ENCODE measurements at regions not wholly inside any gene's neighbourhood (a gene's known extent, or its start where the extent isn't known, plus 50 kb on each side); places are given as distances from the start of the nearest gene placed in this dataset.

DNA sequence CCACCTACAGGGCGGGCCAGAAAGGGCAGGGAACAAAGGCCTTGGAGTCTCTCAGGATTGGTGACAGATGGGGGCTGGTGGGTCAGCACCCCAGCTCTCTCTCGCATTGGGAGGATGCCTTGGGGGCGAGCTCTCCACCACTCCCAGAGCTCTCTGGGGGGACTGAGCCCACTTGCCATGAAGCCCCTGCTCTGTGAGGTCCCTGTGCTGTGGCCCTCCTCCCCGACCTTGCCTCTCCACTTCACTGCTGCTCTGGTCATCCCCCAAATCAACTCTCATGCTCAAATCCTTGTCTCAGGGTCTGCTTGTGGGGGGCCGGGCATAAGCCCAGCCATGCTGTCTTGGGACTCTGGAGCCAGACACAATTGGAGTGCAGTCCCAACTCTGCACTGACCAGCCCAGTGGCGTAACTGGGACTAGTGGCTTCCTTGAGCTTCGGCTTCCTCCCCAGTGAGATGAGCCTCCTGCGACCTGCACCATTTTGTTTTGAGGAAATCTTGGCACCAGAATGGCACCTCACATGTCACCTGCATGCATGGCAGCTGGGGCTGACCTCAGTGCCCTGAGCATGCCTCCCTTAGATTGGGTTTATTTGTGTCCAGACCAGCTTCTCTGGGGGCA, 184.5 kb downstream of the IRF8 start:
- no peak for DNase-seq (ENCODE audit: low spot score)
- no peaks in the 10 kb centered on the region for H3K36me3 ChIP-seq
- TF ChIP-seq EZH2phosphoT487 (IDR thresholded peaks at IDR 0.05) (no peak), EZH2 (IDR thresholded peaks at IDR 0.05) (no peak)
- TF ChIP-seq, protein P1, sequence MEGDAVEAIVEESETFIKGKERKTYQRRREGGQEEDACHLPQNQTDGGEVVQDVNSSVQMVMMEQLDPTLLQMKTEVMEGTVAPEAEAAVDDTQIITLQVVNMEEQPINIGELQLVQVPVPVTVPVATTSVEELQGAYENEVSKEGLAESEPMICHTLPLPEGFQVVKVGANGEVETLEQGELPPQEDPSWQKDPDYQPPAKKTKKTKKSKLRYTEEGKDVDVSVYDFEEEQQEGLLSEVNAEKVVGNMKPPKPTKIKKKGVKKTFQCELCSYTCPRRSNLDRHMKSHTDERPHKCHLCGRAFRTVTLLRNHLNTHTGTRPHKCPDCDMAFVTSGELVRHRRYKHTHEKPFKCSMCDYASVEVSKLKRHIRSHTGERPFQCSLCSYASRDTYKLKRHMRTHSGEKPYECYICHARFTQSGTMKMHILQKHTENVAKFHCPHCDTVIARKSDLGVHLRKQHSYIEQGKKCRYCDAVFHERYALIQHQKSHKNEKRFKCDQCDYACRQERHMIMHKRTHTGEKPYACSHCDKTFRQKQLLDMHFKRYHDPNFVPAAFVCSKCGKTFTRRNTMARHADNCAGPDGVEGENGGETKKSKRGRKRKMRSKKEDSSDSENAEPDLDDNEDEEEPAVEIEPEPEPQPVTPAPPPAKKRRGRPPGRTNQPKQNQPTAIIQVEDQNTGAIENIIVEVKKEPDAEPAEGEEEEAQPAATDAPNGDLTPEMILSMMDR (IDR thresholded peaks at IDR 0.05), result no peak
- peaks cover 9% of the 10 kb centered on the region for H3K4me1 Mint-ChIP-seq
- no peaks in the 10 kb centered on the region for H3K9me3 ChIP-seq (ENCODE audit: low read depth)
- no peak overlapping the region for H3K4me3 ChIP-seq
- no peaks in the 10 kb centered on the region for H3K4me1 ChIP-seq
- H3F3A ChIP-seq (ENCODE audit: low read depth), result no peaks in the 10 kb centered on the region
- no peaks in the 10 kb centered on the region for H3K36me3 Mint-ChIP-seq
- H3K27ac Mint-ChIP-seq, result no peak overlapping the region
- no peak overlapping the region for H2AFZ ChIP-seq (replicated peaks)
- no peak overlapping the region for H3K27ac ChIP-seq
- no peak overlapping the region for H3K4me2 ChIP-seq
- no peaks in the 10 kb centered on the region for H3K79me2 ChIP-seq (ENCODE audit: low read depth)
- H3K9me3 Mint-ChIP-seq, result no peaks in the 10 kb centered on the region
- H3K9ac ChIP-seq, result no peak overlapping the region
- no peak overlapping the region for H3K4me3 Mint-ChIP-seq
- H3K27me3 ChIP-seq, result no peaks in the 10 kb centered on the region
- peaks cover 27% of the 10 kb centered on the region for H3K27me3 Mint-ChIP-seq (ENCODE audit: insufficient read depth, low read depth)
- no peaks in the 10 kb centered on the region for H4K20me1 ChIP-seq (ENCODE audit: low read depth)

DNA sequence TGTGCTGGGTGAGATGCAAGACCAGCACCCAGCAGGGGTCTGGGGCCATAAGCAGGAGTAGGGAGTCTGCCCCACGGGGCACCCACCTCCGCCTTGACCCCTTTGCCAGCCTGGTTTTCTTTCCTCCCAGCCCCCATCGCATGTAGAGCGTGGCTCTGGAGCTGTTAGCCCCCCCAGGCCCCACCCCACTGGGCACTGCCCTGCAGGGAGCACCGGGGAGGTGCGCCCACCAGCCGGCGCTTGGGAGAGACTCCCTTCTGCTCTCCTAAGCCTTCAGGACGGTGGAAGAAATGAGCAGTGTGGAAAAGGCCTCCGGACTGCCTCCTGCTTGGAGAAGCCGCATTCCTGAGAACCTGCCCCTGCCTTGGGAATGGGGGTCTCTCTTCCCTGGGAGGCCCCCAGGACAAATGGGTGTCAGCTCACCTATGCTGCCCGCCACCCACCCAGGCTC, 186.2 kb downstream of the IRF8 start:
- no peaks in the 10 kb centered on the region for H3K9me3 ChIP-seq (ENCODE audit: low read depth)
- no peaks in the 10 kb centered on the region for H3K4me1 ChIP-seq
- no peaks in the 10 kb centered on the region for H3K36me3 Mint-ChIP-seq
- peaks cover 9% of the 10 kb centered on the region for H3K4me1 Mint-ChIP-seq
- H3K27ac Mint-ChIP-seq, result no peak overlapping the region
- no peaks in the 10 kb centered on the region for H3K36me3 ChIP-seq
- no peaks in the 10 kb centered on the region for H3F3A ChIP-seq (ENCODE audit: low read depth)
- no peak for DNase-seq (ENCODE audit: low spot score)
- no peaks in the 10 kb centered on the region for H3K27me3 ChIP-seq
- no peak overlapping the region for H3K27ac ChIP-seq
- no peaks in the 10 kb centered on the region for H3K9me3 Mint-ChIP-seq
- H3K4me3 ChIP-seq, result no peak overlapping the region
- no peaks in the 10 kb centered on the region for H3K79me2 ChIP-seq (ENCODE audit: low read depth)
- TF ChIP-seq EZH2 (IDR thresholded peaks at IDR 0.05) (no peak), EZH2phosphoT487 (IDR thresholded peaks at IDR 0.05) (no peak)
- TF ChIP-seq, protein P1 (IDR thresholded peaks at IDR 0.05), result no peak
- peaks cover 25% of the 10 kb centered on the region for H3K27me3 Mint-ChIP-seq (ENCODE audit: insufficient read depth, low read depth)
- H3K4me3 Mint-ChIP-seq, result no peak overlapping the region
- H3K9ac ChIP-seq, result no peak overlapping the region
- H2AFZ ChIP-seq (replicated peaks), result no peak overlapping the region
- no peaks in the 10 kb centered on the region for H4K20me1 ChIP-seq (ENCODE audit: low read depth)
- H3K4me2 ChIP-seq, result no peak overlapping the region

DNA sequence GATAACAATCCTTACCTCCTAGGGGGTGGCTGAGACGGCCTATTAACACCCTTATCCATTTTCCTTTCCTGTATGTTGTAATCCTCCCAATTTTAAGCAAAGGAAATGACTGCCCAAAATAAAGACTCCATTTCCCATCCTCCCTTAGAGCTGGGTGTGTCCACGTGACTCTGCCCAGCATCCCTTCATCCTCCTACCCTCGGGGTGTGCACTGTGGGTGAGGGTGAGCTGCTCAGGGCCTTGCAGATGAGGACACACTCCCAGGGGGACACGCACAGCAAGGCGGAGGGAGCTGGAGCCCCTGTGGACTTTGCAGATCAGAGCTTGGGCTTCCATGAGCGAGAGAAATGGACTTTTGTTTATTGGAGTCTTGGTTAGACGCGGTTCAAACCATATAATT, 186.8 kb downstream of the IRF8 start:
- Mint-ChIP-seq H3K36me3 (no peaks in the 10 kb centered on the region), H3K9me3 (no peaks in the 10 kb centered on the region), H3K4me3 (no peak overlapping the region), H3K27me3 (ENCODE audit: insufficient read depth, low read depth) (peaks cover 22% of the 10 kb centered on the region), H3K27ac (no peak overlapping the region), H3K4me1 (peaks cover 12% of the 10 kb centered on the region)
- no peak overlapping the region for H2AFZ ChIP-seq (replicated peaks)
- DNase-seq (ENCODE audit: low spot score), result no peak
- no peaks in the 10 kb centered on the region for H4K20me1 ChIP-seq (ENCODE audit: low read depth)
- no peaks in the 10 kb centered on the region for H3K9me3 ChIP-seq (ENCODE audit: low read depth)
- H3K27me3 ChIP-seq, result no peaks in the 10 kb centered on the region
- no peak overlapping the region for H3K4me3 ChIP-seq
- H3K9ac ChIP-seq, result no peak overlapping the region
- H3K27ac ChIP-seq, result no peak overlapping the region
- TF ChIP-seq, protein P1 (IDR thresholded peaks at IDR 0.05), result no peak
- TF ChIP-seq EZH2phosphoT487 (IDR thresholded peaks at IDR 0.05), result no peak
- no peaks in the 10 kb centered on the region for H3F3A ChIP-seq (ENCODE audit: low read depth)
- no peak overlapping the region for H3K4me2 ChIP-seq
- H3K36me3 ChIP-seq, result no peaks in the 10 kb centered on the region
- no peaks in the 10 kb centered on the region for H3K79me2 ChIP-seq (ENCODE audit: low read depth)
- no peaks in the 10 kb centered on the region for H3K4me1 ChIP-seq

Data from neural progenitor cell (in vitro differentiated cells).